HG02852 (cell line): ENCODE measurements at regions not wholly inside any gene's neighbourhood (a gene's known extent, or its start where the extent isn't known, plus 50 kb on each side); places are given as distances from the start of the nearest gene placed in this dataset.

Experiments used
- ATAC-seq: cut with Tn5 transposase; IDR thresholded peaks from one replicate; pipeline ENCODE4 v1.9.1; 2021; ENCODE audit warnings: mild to moderate bottlenecking, moderate library complexity; ENCODE audit not compliant: unreplicated experiment

- ATAC-seq, result no peak
Observed at GRCh38 chr10:6888434-6888833, 308.4 kb upstream of the PRKCQ start.

- ATAC-seq, result no peak
Observed at GRCh38 chr10:6885284-6885683, 305.2 kb upstream of the PRKCQ start.

- no peak for ATAC-seq
Observed at GRCh38 chr10:6881987-6882386, 301.9 kb upstream of the PRKCQ start.

- no peak for ATAC-seq
Observed at GRCh38 chr10:6877722-6878392, 297.8 kb upstream of the PRKCQ start.

GRCh38 chr10:6877336-6877721, 297.3 kb upstream of the PRKCQ start:
- no peak for ATAC-seq

GRCh38 chr10:6875269-6875865, 295.3 kb upstream of the PRKCQ start:
- ATAC-seq, result no peak

GRCh38 chr10:6871128-6871527, 291.1 kb upstream of the PRKCQ start:
- no peak for ATAC-seq

GRCh38 chr10:6868036-6868725, 288.1 kb upstream of the PRKCQ start:
- no peak for ATAC-seq

GRCh38 chr10:6866757-6867156, 286.7 kb upstream of the PRKCQ start:
- ATAC-seq, result no peak

- ATAC-seq, result no peak
Observed at GRCh38 chr10:6864142-6864541, 284.1 kb upstream of the PRKCQ start.

GRCh38 chr10:6863381-6863780, 283.3 kb upstream of the PRKCQ start:
- ATAC-seq, result no peak

- ATAC-seq, result no peak
Observed at GRCh38 chr10:6850452-6850851, 270.4 kb upstream of the PRKCQ start.

GRCh38 chr10:6847561-6847960, 267.5 kb upstream of the PRKCQ start:
- no peak for ATAC-seq

GRCh38 chr10:6843894-6844650, 264.0 kb upstream of the PRKCQ start:
- ATAC-seq, result no peak

- no peak for ATAC-seq
Observed at GRCh38 chr10:6843481-6843881, 263.4 kb upstream of the PRKCQ start.

- no peak for ATAC-seq
Observed at GRCh38 chr10:6842722-6843121, 262.6 kb upstream of the PRKCQ start.

GRCh38 chr10:6841761-6842160, 261.7 kb upstream of the PRKCQ start:
- ATAC-seq, result no peak

GRCh38 chr10:6840766-6841165, 260.7 kb upstream of the PRKCQ start:
- ATAC-seq, result no peak

- no peak for ATAC-seq
Observed at GRCh38 chr10:6840201-6840691, 260.2 kb upstream of the PRKCQ start.

GRCh38 chr10:6838118-6838517, 258.0 kb upstream of the PRKCQ start:
- ATAC-seq, result no peak

GRCh38 chr10:6833458-6834011, 253.5 kb upstream of the PRKCQ start:
- ATAC-seq, result no peak
